Retinal pigment epithelial cell (primary cell): ENCODE measurements at regions not wholly inside any gene's neighbourhood (a gene's known extent, or its start where the extent isn't known, plus 50 kb on each side); places are given as distances from the start of the nearest gene placed in this dataset.

Experiments used
- DNase-seq: peaks from one replicate; pipeline ENCODE4 v3.0.0-alpha.2; 2010; ENCODE audit warnings: low read depth
- H3K4me3 ChIP-seq: 2 replicates; pipeline ENCODE4 v1.5.1; 2011; ENCODE audit warnings: mild to moderate bottlenecking, low read length, control low read depth, moderate library complexity
- CTCF ChIP-seq: conservative IDR thresholded peaks from 2 replicates; pipeline ENCODE4 v1.5.1; 2011; ENCODE audit warnings: low read depth, low read length, control low read depth, inconsistent platforms

- no peak overlapping the region for H3K4me3 ChIP-seq
- DNase-seq = no peak
- no peak for TF ChIP-seq CTCF
These were observed 215.0 kb downstream of the USP6NL start for GRCh38 chr10:11396311-11396955.

GRCh38 chr10:11395581-11396310, 215.7 kb downstream of the USP6NL start:
- no peak overlapping the region for H3K4me3 ChIP-seq
- no peak for TF ChIP-seq CTCF

GRCh38 chr10:11395161-11395560, 216.3 kb downstream of the USP6NL start:
- no peak for TF ChIP-seq CTCF
- no peak overlapping the region for H3K4me3 ChIP-seq
- DNase-seq = no peak

More at GRCh38 chr10:11395581-11396310, 215.7 kb downstream of the USP6NL start:
- DNase-seq = no peak

- TF ChIP-seq CTCF = no peak
- DNase-seq = no peak
- H3K4me3 ChIP-seq = no peak overlapping the region
These were observed 217.6 kb downstream of the USP6NL start for GRCh38 chr10:11393858-11394257.

GRCh38 chr10:11392776-11393175, 218.7 kb downstream of the USP6NL start:
- TF ChIP-seq CTCF = no peak
- DNase-seq = no peak
- H3K4me3 ChIP-seq = no peak overlapping the region

GRCh38 chr10:11388996-11389395, 222.5 kb downstream of the USP6NL start:
- DNase-seq = no peak
- H3K4me3 ChIP-seq = no peak overlapping the region
- no peak for TF ChIP-seq CTCF

- TF ChIP-seq CTCF = no peak
- peak; percentile 7 for DNase-seq
- H3K4me3 ChIP-seq = no peak overlapping the region
These were observed 223.8 kb downstream of the USP6NL start for GRCh38 chr10:11387551-11388222.
